HCT116 (cell line): ENCODE measurements at regions not wholly inside any gene's neighbourhood (a gene's known extent, or its start where the extent isn't known, plus 50 kb on each side); places are given as distances from the start of the nearest gene placed in this dataset.

ENCODE experiments used
- ATAC-seq: fragments of 200-7000 bp; cut with Tn5 transposase; 2 replicates; pipeline ENCODE4 v1.9.1; 2020; ENCODE audit warnings: mild to moderate bottlenecking, moderate library complexity
- BruUV-seq: library from RNA; stranded (reverse); fragments of 400-500 nt; replicated peaks from 2 replicates; lab custom pipeline; 2021; lab: Mats Ljungman, UMichigan
- CTCF ChIA-PET: fragments of 300-600 bp; sonication (Branson Sonifier 250); formaldehyde crosslinking; loops from one replicate; lab custom pipeline; 2021; ENCODE audit warnings: antibody characterized with exemption; lab: Charles Lee
- POLR2A ChIA-PET: fragments of 300-600, 350-600 bp; sonication (Branson Sonifier 250); formaldehyde crosslinking; loops from one replicate; lab custom pipeline; 2021; ENCODE audit warnings: antibody characterized with exemption; lab: Charles Lee
- RAD21 ChIA-PET, 2 experiments: fragments of 300-600 bp; sonication (Branson Sonifier 250); formaldehyde crosslinking; loops; one replicate each; lab custom pipeline; 2023; ENCODE audit warnings: low total read pairs in 2 of 2; ENCODE audit not compliant: uncharacterized antibody in 2 of 2, unreplicated experiment in 2 of 2, low non-redundant PET in 1 of 2; lab: Charles Lee
- DNase-seq: peaks from one replicate; pipeline ENCODE4 v3.0.0-alpha.2; 2010; ENCODE audit warnings: low read depth, low spot score
- H2AFZ ChIP-seq: fragments of 200-600 bp; shearing (Covaris generic), sonication (generic); 2 replicates; pipeline ENCODE4 v1.6.1; 2017; ENCODE audit warnings: low read depth, mixed run types, mixed read lengths, antibody characterized with exemption, low read length; ENCODE audit not compliant: poor library complexity, severe bottlenecking
- H3K27ac ChIP-seq: 2 replicates; pipeline ENCODE4 v1.5.1; 2012; ENCODE audit warnings: low read depth, low read length
- H3K27me3 ChIP-seq: fragments of 200-600 bp; sonication (generic); 2 replicates; pipeline ENCODE4 v1.6.1; 2016; ENCODE audit warnings: mixed run types, low read length, mixed read lengths; ENCODE audit not compliant: insufficient read depth
- H3K36me3 ChIP-seq, 2 experiments: fragments of 200-500 bp in 1 of 2; fragments of 200-600 bp in 1 of 2; sonication (Bioruptor generic) in 1 of 2; sonication (generic) in 1 of 2; 2 replicates each; pipeline versions ENCODE4 v1.5.1 to v1.6.1; 2014 to 2016; ENCODE audit warnings: low read length in 2 of 2, inconsistent platforms in 1 of 2, mixed read lengths in 1 of 2, mixed run types in 1 of 2; ENCODE audit not compliant: insufficient read depth in 2 of 2, control insufficient read depth in 1 of 2
- H3K4me1 ChIP-seq, 2 experiments: fragments of 200-600 bp in 1 of 2; sonication (generic) in 1 of 2; 2 replicates each; pipeline versions ENCODE4 v1.5.1 to v1.6.1; 2012 to 2017; ENCODE audit warnings: low read length in 2 of 2, inconsistent platforms in 1 of 2, mild to moderate bottlenecking in 1 of 2, mixed read lengths in 1 of 2, mixed run types in 1 of 2, moderate library complexity in 1 of 2; ENCODE audit not compliant: insufficient read depth in 2 of 2, control insufficient read depth in 1 of 2
- H3K4me2 ChIP-seq: fragments of 200-600 bp; sonication (generic); 2 replicates; pipeline ENCODE4 v1.6.1; 2017; ENCODE audit warnings: mixed run types, low read length, mixed read lengths
- H3K4me3 ChIP-seq, 2 experiments: fragments of 200-600 bp in 1 of 2; sonication (generic) in 1 of 2; replicated peaks in 1 of 2; 2 replicates each; pipeline ENCODE4 v1.5.1; 2011 to 2016; ENCODE audit warnings: low read length in 2 of 2, control low read depth in 1 of 2, low read depth in 1 of 2, mild to moderate bottlenecking in 1 of 2, mixed read lengths in 1 of 2, mixed run types in 1 of 2
- H3K79me2 ChIP-seq: fragments of 200-600 bp; sonication (generic); 2 replicates; pipeline ENCODE4 v1.6.1; 2017; ENCODE audit warnings: mild to moderate bottlenecking, mixed run types, low read length, moderate library complexity, mixed read lengths; ENCODE audit not compliant: insufficient read depth
- H3K9ac ChIP-seq: fragments of 200-600 bp; sonication (generic); 2 replicates; pipeline ENCODE4 v1.6.1; 2016; ENCODE audit warnings: low read length, mixed read lengths
- H3K9me2 ChIP-seq: fragments of 200-600 bp; sonication (generic), shearing (Covaris generic); 2 replicates; pipeline ENCODE4 v1.6.1; 2017; ENCODE audit warnings: mixed run types, mild to moderate bottlenecking, moderate library complexity; ENCODE audit not compliant: insufficient read depth
- H3K9me3 ChIP-seq, 2 experiments: fragments of 200-500 bp in 1 of 2; fragments of 200-600 bp in 1 of 2; sonication (Bioruptor generic) in 1 of 2; sonication (generic) in 1 of 2; 2 replicates each; pipeline ENCODE4 v1.6.1; 2014 to 2017; ENCODE audit warnings: low read length in 2 of 2, mixed read lengths in 2 of 2, inconsistent platforms in 1 of 2, low read depth in 1 of 2, mild to moderate bottlenecking in 1 of 2, mixed run types in 1 of 2, moderate library complexity in 1 of 2; ENCODE audit not compliant: control insufficient read depth in 1 of 2, insufficient read depth in 1 of 2
- H4K20me1 ChIP-seq: fragments of 200-600 bp; sonication (generic), shearing (Covaris generic); 2 replicates; pipeline ENCODE4 v1.6.1; 2017; ENCODE audit warnings: mixed run types, mild to moderate bottlenecking, moderate library complexity; ENCODE audit not compliant: insufficient read depth
- EZH2 ChIP-seq: fragments of 200-600 bp; sonication (generic); IDR thresholded peaks from 2 replicates; pipeline ENCODE4 v1.6.1; 2017; ENCODE audit warnings: antibody characterized with exemption, mixed run types
- SIN3A ChIP-seq: IDR thresholded peaks from 2 replicates; pipeline ENCODE4 v1.6.1; 2012; ENCODE audit warnings: low read depth
- ZNF274 ChIP-seq: fragments of 200-500 bp; sonication (Bioruptor generic); IDR thresholded peaks from 2 replicates; pipeline ENCODE4 v1.6.1; 2014; ENCODE audit warnings: mild to moderate bottlenecking, low read depth, low read length, inconsistent platforms
- intact Hi-C: fragments of 100-400 bp; cut with micrococcal nuclease; formaldehyde crosslinking; loops from 2 replicates; pipeline ENCODE4 v1.10.0; 2022
- TF ChIP-seq, protein P1 (sequence below), 3 experiments: fragments of 200-600 bp in 1 of 3; sonication (generic) in 1 of 3; IDR thresholded peaks in 2 of 3; conservative IDR thresholded peaks in 1 of 3; 2 replicates each; pipeline ENCODE4 v1.5.1; 2012 to 2017; ENCODE audit warnings: low read depth in 2 of 3, low read length in 2 of 3, antibody characterized with exemption in 1 of 3, borderline replicate concordance in 1 of 3, control low read depth in 1 of 3, mild to moderate bottlenecking in 1 of 3, mixed read lengths in 1 of 3, mixed run types in 1 of 3, moderate library complexity in 1 of 3; ENCODE audit not compliant: insufficient read depth in 1 of 3
- TF ChIP-seq, protein P2 (sequence below): IDR thresholded peaks from 2 replicates; pipeline ENCODE4 v1.6.1; 2011; ENCODE audit warnings: mild to moderate bottlenecking, low read length, moderate library complexity; ENCODE audit not compliant: insufficient replicate concordance; ENCODE audit errors: extremely low read depth

DNA sequence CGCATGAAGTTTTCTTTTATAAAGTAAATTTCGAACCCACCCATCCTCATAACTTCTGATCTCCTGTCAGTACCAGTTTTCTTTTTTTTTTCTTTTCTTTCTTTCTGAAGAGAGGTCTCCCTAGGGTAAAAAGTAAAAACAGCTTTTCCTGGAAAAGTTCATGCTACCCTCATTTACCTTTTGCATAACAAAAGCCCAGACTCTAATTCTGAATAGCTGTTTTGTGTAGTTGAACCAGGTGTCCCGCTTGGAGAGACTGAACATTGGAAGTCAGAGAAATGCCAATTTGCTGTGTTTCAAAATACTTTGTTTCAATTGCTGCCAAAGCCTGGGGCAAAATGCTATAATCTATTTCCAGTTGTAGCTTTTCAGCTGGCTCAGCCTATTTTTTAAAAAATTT lies 113.7 kb upstream of the RUNX1 start:
- Histone ChIP-seq H4K20me1 (no peaks in the 10 kb centered on the region), H2AFZ (no peak overlapping the region), H3K4me1 (peaks cover 0 to 9% of the 10 kb centered on the region in 2 experiments; a peak in 2 of 4 replicates), H3K9me2 (no peaks in the 10 kb centered on the region), H3K36me3 (no peaks in the 10 kb centered on the region), H3K79me2 (no peaks in the 10 kb centered on the region), H3K27ac (no peak overlapping the region), H3K27me3 (no peaks in the 10 kb centered on the region), H3K4me2 (no peak overlapping the region)
- no TSS peak for BruUV-seq
- CTCF ChIA-PET: no interaction called here
- ATAC-seq: no peak
- no peak for TF ChIP-seq EZH2
- TF ChIP-seq ZNF274: no peak
- TF ChIP-seq, protein P1, sequence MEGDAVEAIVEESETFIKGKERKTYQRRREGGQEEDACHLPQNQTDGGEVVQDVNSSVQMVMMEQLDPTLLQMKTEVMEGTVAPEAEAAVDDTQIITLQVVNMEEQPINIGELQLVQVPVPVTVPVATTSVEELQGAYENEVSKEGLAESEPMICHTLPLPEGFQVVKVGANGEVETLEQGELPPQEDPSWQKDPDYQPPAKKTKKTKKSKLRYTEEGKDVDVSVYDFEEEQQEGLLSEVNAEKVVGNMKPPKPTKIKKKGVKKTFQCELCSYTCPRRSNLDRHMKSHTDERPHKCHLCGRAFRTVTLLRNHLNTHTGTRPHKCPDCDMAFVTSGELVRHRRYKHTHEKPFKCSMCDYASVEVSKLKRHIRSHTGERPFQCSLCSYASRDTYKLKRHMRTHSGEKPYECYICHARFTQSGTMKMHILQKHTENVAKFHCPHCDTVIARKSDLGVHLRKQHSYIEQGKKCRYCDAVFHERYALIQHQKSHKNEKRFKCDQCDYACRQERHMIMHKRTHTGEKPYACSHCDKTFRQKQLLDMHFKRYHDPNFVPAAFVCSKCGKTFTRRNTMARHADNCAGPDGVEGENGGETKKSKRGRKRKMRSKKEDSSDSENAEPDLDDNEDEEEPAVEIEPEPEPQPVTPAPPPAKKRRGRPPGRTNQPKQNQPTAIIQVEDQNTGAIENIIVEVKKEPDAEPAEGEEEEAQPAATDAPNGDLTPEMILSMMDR (IDR thresholded peaks at IDR 0.05 in 2 of 3, conservative IDR thresholded peaks at IDR 0.05 in 1 of 3; ENCODE audit: borderline replicate concordance in 1 of 3, insufficient read depth in 1 of 3, low read depth in 2 of 3, low read length in 2 of 3): no peak
- TF ChIP-seq SIN3A: no peak
- TF ChIP-seq, protein P2, sequence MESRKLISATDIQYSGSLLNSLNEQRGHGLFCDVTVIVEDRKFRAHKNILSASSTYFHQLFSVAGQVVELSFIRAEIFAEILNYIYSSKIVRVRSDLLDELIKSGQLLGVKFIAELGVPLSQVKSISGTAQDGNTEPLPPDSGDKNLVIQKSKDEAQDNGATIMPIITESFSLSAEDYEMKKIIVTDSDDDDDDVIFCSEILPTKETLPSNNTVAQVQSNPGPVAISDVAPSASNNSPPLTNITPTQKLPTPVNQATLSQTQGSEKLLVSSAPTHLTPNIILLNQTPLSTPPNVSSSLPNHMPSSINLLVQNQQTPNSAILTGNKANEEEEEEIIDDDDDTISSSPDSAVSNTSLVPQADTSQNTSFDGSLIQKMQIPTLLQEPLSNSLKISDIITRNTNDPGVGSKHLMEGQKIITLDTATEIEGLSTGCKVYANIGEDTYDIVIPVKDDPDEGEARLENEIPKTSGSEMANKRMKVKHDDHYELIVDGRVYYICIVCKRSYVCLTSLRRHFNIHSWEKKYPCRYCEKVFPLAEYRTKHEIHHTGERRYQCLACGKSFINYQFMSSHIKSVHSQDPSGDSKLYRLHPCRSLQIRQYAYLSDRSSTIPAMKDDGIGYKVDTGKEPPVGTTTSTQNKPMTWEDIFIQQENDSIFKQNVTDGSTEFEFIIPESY: no peak
- TF ChIP-seq, all 23 proteins: peak for 0
- Histone ChIP-seq H3K9ac (no peak overlapping the region), H3K9me3 (peaks cover 0 to 3% of the 10 kb centered on the region in 2 experiments; a peak in 1 of 4 replicates), H3K4me3 (no peak overlapping the region)
- ChIA-PET POLR2A (no interaction called here), RAD21 (no interaction called here)
- DNase-seq: no peak
- intact Hi-C loops: no loop called here
